HG03103 (cell line): ENCODE measurements at regions not wholly inside any gene's neighbourhood (a gene's known extent, or its start where the extent isn't known, plus 50 kb on each side); places are given as distances from the start of the nearest gene placed in this dataset.

ENCODE experiments used
- ATAC-seq: cut with Tn5 transposase; IDR thresholded peaks from one replicate; pipeline ENCODE4 v1.9.1; 2021; ENCODE audit warnings: low read depth; ENCODE audit not compliant: unreplicated experiment

GRCh38 chr6:113110211-113110610 lies 746.9 kb upstream of the MARCKS start:
- ATAC-seq, result no peak

DNA sequence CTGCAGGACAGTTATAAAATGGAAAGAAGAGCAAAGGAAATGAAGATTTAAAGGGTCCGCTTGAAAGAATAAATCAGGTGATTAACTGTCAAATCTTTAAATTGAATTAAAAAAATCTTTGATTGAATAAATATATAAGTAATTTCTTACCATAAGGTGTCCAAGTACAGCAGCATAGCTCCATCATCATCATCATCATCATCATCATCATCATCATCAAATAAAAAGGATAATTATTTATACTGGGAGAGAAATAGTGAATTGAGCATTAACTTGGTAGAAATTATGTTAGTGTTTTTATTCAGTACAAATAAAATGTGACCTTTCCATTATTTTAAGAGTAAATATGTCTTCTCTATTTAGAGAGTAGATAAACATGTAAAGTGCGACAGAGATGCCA lies 745.6 kb upstream of the MARCKS start:
- no peak for ATAC-seq

GRCh38 chr6:113112086-113112485 lies 745.1 kb upstream of the MARCKS start:
- no peak for ATAC-seq

DNA sequence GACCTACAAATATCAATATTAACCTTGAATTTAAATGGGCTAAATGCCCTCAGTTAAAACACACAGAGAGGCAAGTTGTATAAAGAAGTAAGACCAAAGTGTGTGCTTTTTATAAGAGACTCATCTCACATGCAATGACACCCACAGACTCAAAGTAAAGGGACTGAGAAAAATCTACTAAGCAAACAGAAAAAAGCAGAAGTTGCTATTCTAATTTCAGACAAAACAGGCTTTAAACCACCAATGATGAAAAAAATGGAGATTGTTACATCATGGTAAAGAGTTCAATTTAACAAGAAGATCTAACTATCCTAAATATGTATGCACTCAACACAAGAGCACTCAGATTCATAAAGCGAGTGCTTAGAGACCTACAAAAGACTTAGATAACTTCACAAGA lies 741.9 kb upstream of the MARCKS start:
- no peak for ATAC-seq

GRCh38 chr6:113120224-113120581 lies 736.9 kb upstream of the MARCKS start:
- ATAC-seq, result no peak

DNA sequence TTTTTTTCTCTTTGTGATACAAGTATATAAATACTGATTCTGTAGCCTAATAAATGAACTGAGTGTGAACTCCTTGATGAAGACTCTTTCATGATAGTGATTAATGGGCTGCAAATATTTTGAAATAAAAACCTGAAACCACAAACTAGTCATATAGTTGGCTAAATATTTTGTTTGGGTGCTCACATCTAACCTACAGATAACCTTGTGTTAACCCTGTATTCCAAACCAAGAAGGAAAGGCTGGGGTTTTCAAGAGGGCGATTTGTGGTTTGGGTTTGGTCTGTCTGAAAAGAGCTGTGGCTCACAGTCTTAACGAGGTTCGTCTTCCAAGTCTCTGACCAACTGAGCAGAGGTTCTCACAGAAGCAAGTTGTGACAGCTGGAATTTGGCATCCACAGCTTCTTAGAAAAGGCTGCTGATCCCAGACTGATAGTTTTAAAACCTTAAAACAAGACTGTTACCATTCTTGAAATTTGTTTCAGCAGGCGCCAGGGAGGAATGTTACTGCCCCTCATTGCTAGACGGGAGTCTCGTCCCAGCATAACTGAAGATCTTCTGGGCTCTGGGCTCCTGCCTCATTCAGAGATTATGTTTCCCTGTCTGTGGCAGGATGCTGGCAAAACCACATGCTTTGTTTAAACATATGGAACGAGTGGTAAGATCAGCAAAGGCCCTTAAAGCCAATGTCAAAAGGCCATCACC lies 736.4 kb upstream of the MARCKS start:
- ATAC-seq, result no peak

DNA sequence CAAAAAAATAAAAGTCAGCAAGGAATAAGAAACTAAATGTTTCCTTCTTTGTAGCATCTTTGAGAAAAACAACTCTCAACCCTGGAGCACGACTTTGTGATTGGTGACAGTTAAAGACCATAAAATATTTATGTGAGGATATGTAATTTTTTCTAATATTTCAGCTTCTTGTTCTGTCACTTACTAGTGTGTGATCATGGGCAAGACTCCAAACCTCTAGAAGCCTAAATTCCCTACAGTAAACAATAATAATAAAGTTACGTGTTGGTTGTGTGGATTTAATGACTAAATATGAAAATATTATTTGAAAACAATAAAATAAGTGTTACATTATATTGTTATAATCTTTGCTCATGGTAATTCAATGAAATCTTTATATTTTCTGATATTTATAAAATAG lies 735.6 kb upstream of the MARCKS start:
- no peak for ATAC-seq

GRCh38 chr6:113122060-113122459 lies 735.1 kb upstream of the MARCKS start:
- ATAC-seq, result no peak

DNA sequence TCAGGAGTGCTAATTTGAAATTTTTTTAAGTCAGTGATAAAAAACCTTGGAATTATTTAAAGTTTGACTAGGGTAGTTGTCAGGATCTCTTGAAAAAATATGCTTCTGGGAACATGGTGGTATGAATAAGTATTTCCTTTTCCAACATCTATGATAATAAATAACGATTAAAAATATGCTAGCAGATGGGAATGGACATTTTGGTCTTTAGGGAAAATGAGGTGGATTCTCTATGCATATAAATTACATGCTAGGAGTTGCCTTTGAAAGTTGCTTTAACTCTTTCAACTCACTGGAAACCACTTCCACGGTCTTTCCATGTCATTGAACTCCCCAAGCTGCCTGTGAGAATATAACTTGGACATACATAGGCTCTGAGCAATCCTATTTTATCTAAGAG lies 731.5 kb upstream of the MARCKS start:
- ATAC-seq, result no peak

GRCh38 chr6:113127786-113128419 lies 729.2 kb upstream of the MARCKS start:
- ATAC-seq, result no peak

GRCh38 chr6:113128661-113129060 lies 728.5 kb upstream of the MARCKS start:
- ATAC-seq, result no peak

GRCh38 chr6:113129991-113130390 lies 727.2 kb upstream of the MARCKS start:
- no peak for ATAC-seq

DNA sequence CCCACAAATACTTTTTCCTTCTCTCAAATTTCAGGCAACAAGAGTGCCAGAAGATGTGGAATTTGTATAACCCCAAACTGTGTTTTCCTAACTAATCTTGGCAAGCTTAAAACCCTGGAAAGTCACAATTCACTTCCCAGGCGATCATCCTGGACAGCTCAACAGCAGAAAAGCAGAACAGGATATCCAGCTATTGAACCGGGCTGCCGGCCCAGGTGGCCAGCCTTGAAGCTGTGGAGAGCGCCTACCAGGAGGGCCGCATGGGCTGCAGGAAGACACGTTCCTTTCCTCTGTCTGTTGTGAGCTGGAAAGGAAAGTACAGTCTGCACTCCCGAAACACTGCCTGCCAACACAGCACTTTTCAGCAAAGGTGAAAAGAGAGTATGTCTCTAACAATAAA lies 719.7 kb upstream of the MARCKS start:
- ATAC-seq, result no peak

DNA sequence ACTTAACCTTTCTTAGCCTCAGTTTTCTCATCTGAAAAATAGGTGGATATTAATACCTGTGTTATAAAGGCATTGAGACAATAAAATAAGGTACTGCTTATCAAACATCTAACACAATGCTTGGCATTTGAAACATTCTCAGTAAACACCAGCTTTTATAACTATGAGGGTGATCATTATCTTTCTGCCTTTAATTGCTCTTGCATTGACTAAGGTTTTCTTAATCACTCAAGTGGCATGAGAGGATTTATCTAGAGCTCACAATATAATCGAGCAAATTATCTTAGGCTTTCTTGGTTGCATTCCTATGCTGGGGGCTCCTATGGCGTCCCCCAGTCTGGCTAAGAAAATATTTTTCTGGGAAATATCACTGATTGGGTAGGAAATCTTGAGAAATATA lies 716.4 kb upstream of the MARCKS start:
- ATAC-seq, result no peak

DNA sequence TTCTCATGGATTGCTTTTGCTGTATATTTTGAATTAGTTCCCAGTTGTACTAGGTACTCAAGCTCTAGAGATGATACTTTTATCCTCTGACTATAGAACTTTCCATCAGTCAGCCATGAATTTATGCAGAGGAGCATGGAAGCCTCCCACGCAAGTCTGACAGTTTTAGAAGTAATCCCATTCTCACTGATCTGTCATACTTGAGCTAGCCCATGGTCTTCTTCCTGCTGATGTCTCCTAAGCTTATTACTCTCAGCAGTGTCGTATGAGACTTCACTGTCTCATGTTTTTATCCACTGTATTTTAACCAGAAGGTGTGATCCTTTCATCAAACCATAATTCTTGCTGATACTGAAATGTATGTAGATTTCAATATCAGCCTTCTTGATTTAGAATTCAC lies 715.2 kb upstream of the MARCKS start:
- no peak for ATAC-seq

- ATAC-seq, result no peak
These were observed 714.4 kb upstream of the MARCKS start for GRCh38 chr6:113142671-113143174.

DNA sequence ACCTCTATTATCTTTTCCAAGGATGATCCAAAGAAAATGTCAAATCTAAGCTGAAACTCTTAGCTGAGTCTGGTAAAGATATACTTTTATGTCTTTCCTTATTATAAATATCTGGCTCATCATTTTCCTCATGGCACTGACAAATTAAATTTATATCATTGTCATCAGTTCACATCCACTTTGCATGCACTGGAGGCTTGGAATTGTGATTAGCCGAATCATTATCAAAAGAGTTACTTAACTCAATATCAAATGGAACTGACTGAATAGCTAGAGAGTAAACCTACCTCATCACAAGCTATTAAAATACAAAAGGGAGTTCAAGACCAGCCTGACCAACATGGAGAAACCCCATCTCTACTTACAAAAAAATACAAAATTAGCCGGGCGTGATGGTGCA lies 713.9 kb upstream of the MARCKS start:
- ATAC-seq, result no peak

DNA sequence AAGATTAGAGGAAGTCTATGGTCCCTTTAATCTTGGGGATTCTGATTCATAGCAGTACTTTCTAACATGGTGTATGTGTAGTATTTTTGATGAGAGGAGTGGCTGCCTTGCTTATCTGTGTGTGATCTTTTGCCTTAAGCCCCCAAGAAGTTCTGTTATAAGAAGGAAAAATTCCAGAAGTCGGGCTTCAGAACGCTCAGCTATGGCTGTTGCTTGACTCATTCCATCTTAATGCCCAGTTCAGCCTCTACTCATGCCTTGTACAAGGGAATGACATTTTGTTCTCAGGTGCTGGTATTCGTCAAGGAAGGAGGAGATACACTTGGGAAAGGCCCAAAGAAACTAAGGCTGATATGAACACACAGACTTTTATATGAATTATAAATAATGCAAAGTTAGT lies 713.0 kb upstream of the MARCKS start:
- no peak for ATAC-seq

GRCh38 chr6:113146878-113147277 lies 710.3 kb upstream of the MARCKS start:
- ATAC-seq, result no peak

DNA sequence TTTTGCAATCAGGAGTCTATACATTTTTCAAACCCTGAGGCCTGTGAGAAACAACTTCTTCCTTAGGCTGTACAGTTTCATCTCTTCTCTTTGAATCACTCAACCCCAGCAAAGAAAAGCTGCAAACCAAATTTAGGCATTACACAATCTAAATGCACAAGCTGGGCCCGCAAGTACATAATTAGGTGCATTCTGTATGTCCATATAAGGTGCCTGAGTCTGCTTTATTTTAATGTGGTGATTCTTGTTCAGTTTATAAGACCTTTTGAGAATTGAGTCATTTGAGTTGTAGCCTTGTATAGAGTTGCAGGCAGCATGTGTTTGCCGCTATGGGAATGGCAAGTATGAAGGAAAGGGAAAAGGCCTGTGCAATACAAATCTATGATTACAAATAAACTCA lies 709.6 kb upstream of the MARCKS start:
- ATAC-seq, result no peak

DNA sequence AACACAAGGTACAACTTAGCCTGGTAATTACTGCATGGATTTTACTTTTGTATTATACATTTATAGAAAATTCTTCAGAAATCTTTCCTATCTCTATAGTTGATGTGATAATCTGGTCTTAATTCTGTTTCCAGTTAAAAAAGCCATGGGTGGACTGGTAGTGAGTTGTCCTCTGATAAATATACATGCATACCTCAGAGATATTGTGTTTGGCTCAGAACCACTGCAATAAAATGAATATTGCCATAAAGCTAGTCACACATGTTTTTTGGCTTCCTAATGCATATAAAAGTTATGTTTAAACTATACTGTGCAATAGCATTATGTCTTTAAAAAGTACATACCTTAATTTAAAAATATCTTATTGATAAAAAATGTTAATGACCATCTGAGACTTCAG lies 708.6 kb upstream of the MARCKS start:
- ATAC-seq, result no peak

DNA sequence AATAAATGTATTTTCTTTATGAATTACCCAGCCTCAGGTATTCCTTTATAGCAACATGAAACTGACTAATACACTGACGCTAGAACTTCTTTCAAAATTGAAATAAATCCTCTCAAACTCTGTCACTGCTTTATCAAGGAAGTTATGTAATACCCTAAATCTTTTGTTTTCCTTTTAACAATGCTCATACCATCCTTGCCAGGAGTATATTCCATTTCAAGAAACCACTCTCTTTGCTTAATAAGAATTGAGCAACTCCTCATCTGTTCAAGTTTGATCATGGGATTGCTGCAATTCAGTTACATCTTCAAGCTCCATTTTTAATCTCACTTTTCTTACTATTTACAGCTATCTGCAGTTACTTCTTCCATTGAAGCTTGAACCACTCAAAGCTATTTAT lies 707.6 kb upstream of the MARCKS start:
- no peak for ATAC-seq
